GM23338 (cell line): ENCODE measurements at regions not wholly inside any gene's neighbourhood (a gene's known extent, or its start where the extent isn't known, plus 50 kb on each side); places are given as distances from the start of the nearest gene placed in this dataset.

Source experiments
- ATAC-seq: fragments of 200-7000 bp; cut with Tn5 transposase; 3 replicates; pipeline ENCODE4 v1.9.1; 2020
- DNase-seq: peaks from one replicate; pipeline ENCODE4 v3.0.0-alpha.2; 2015; ENCODE audit warnings: low spot score
- H2AFZ ChIP-seq: fragments of 200-600 bp; sonication (generic); 2 replicates; pipeline ENCODE4 v1.8.0; 2016; ENCODE audit warnings: antibody characterized with exemption, mild to moderate bottlenecking, moderate library complexity
- H3F3A ChIP-seq: fragments of 200-600 bp; sonication (generic); replicated peaks from 2 replicates; pipeline ENCODE4 v1.8.0; 2017; ENCODE audit warnings: antibody characterized with exemption, mixed run types, low read depth
- H3K27ac ChIP-seq: fragments of 200-600 bp; sonication (generic); 2 replicates; pipeline ENCODE4 v1.6.1; 2016; ENCODE audit warnings: low read depth
- H3K27me3 ChIP-seq: fragments of 200-600 bp; sonication (generic); 2 replicates; pipeline ENCODE4 v1.8.0; 2016; ENCODE audit warnings: mild to moderate bottlenecking, mixed run types, moderate library complexity; ENCODE audit not compliant: insufficient read depth
- H3K36me3 ChIP-seq: fragments of 200-600 bp; sonication (generic); 2 replicates; pipeline ENCODE4 v1.8.0; 2016; ENCODE audit warnings: mild to moderate bottlenecking; ENCODE audit not compliant: insufficient read depth
- H3K4me1 ChIP-seq: fragments of 200-600 bp; sonication (generic); 2 replicates; pipeline ENCODE4 v1.8.0; 2016; ENCODE audit warnings: mild to moderate bottlenecking, moderate library complexity; ENCODE audit not compliant: insufficient read depth
- H3K4me2 ChIP-seq: fragments of 200-600 bp; sonication (generic); 2 replicates; pipeline ENCODE4 v1.7.1; 2017; ENCODE audit warnings: mixed run types
- H3K4me3 ChIP-seq: fragments of 200-600 bp; sonication (generic); 2 replicates; pipeline ENCODE4 v1.6.1; 2016; ENCODE audit warnings: mixed run types
- H3K79me2 ChIP-seq: fragments of 200-600 bp; sonication (generic); replicated peaks from 2 replicates; pipeline ENCODE4 v1.8.0; 2017; ENCODE audit warnings: mild to moderate bottlenecking; ENCODE audit not compliant: insufficient read depth
- H3K9me2 ChIP-seq: fragments of 200-600 bp; sonication (generic); 2 replicates; pipeline ENCODE4 v1.8.0; 2017; ENCODE audit not compliant: insufficient read depth
- H4K20me1 ChIP-seq: fragments of 200-600 bp; sonication (generic); replicated peaks from 2 replicates; pipeline ENCODE4 v1.8.0; 2017; ENCODE audit warnings: mild to moderate bottlenecking; ENCODE audit not compliant: insufficient read depth
- H3K27ac Mint-ChIP-seq: 2 replicates; pipeline ENCODE4 v1.8.0; 2020; ENCODE audit warnings: inconsistent platforms, mild to moderate bottlenecking, moderate library complexity, mixed read lengths
- H3K27me3 Mint-ChIP-seq: 3 replicates; pipeline ENCODE4 v1.8.0; 2022; ENCODE audit warnings: low read depth, mild to moderate bottlenecking, moderate library complexity, mixed read lengths, inconsistent platforms; ENCODE audit not compliant: insufficient read depth, poor library complexity
- H3K36me3 Mint-ChIP-seq: 3 replicates; pipeline ENCODE4 v1.8.0; 2021; ENCODE audit warnings: low read depth, mild to moderate bottlenecking, inconsistent platforms, moderate library complexity, mixed read lengths
- H3K4me1 Mint-ChIP-seq: 3 replicates; pipeline ENCODE4 v1.8.0; 2020; ENCODE audit warnings: mild to moderate bottlenecking, inconsistent platforms, mixed read lengths
- H3K4me3 Mint-ChIP-seq: 3 replicates; pipeline ENCODE4 v1.8.0; 2021; ENCODE audit warnings: moderate library complexity, mild to moderate bottlenecking, inconsistent platforms, mixed read lengths
- H3K9me3 Mint-ChIP-seq: 3 replicates; pipeline ENCODE4 v1.8.0; 2020; ENCODE audit warnings: moderate library complexity, mild to moderate bottlenecking, inconsistent platforms, mixed read lengths
- CREB1 ChIP-seq: fragments of 250-450 bp; sonication (Bioruptor Pico); IDR thresholded peaks from 2 replicates; pipeline ENCODE4 v1.5.0; 2020; ENCODE audit warnings: low read depth, mild to moderate bottlenecking, moderate library complexity
- EZH2 ChIP-seq: fragments of 200-600 bp; sonication (generic); IDR thresholded peaks from one replicate; pipeline ENCODE4 v1.8.0; 2017; ENCODE audit warnings: antibody characterized with exemption, mild to moderate bottlenecking, low read depth; ENCODE audit not compliant: unreplicated experiment
- EZH2phosphoT487 ChIP-seq: fragments of 200-600 bp; sonication (generic); IDR thresholded peaks from one replicate; pipeline ENCODE4 v1.8.1; 2018; ENCODE audit warnings: antibody characterized with exemption; ENCODE audit not compliant: unreplicated experiment
- JUNB ChIP-seq: IDR thresholded peaks from one replicate; pipeline ENCODE4 v1.6.1; 2016; ENCODE audit warnings: antibody characterized with exemption; ENCODE audit not compliant: unreplicated experiment
- NANOG ChIP-seq: IDR thresholded peaks from 2 replicates; pipeline ENCODE4 v1.6.1; 2016; ENCODE audit warnings: antibody characterized with exemption, borderline replicate concordance
- POLR2AphosphoS5 ChIP-seq: IDR thresholded peaks from 2 replicates; pipeline ENCODE4 v1.6.1; 2016; ENCODE audit warnings: antibody characterized with exemption, low read depth
- STAT1 ChIP-seq: IDR thresholded peaks from one replicate; pipeline ENCODE4 v1.6.1; 2016; ENCODE audit warnings: antibody characterized with exemption; ENCODE audit not compliant: unreplicated experiment
- ZNF114 ChIP-seq: fragments of 250-450 bp; sonication (Bioruptor Pico); IDR thresholded peaks from 2 replicates; pipeline ENCODE4 v1.5.0; 2020; ENCODE audit warnings: mild to moderate bottlenecking, moderate library complexity
- ZNF331 ChIP-seq: fragments of 250-450 bp; sonication (Bioruptor Pico); IDR thresholded peaks from 2 replicates; pipeline ENCODE4 v1.5.0; 2020; ENCODE audit warnings: low read depth, mild to moderate bottlenecking, moderate library complexity
- TF ChIP-seq, protein P1 (sequence below): IDR thresholded peaks from one replicate; pipeline ENCODE4 v1.6.1; 2018; ENCODE audit warnings: antibody characterized with exemption; ENCODE audit not compliant: unreplicated experiment
- TF ChIP-seq, protein P2 (sequence below): IDR thresholded peaks from 2 replicates; pipeline ENCODE4 v1.6.1; 2016; ENCODE audit warnings: antibody characterized with exemption
- TF ChIP-seq, protein P3 (sequence below): fragments of 250-450 bp; sonication (Bioruptor Pico); IDR thresholded peaks from 2 replicates; pipeline ENCODE4 v1.5.0; 2020; ENCODE audit warnings: mild to moderate bottlenecking, moderate library complexity

DNA sequence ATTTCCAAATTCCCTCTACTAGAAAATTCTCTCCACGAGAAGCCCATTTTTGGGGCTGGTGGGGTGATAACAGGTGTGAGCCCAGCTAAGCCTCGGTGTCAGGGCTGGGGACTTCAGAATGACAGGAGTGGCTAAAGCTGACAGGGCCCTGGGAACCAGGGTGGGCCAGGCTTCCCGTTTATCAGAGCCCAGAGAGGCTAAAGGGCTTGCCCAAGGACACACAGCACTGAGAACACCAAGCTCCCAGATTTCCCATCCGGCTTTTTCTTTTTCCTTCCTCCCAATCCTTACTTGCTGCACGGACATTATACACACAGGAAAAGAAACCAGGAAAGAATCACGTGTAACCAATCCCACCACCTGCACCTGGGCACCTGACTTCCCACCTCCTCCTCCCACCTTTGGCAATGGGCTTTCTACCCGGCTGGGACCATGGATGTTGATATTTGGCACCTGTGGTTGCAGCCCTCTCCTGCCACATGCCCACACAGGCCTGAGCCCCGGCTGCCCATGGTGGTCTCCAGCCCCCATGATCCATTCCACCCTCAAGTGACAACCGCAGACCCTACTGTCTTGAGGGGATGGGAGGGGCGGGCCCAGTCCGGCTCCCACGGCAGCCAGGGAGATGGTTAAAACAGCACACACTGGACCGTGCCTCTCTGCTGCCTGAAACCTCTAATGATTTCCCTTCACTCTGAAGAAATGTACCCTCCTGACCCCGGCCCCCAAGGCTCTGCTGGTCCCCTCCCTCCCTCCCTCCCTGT, 78.9 kb downstream of the ENGASE start (continued):
- no peak for TF ChIP-seq EZH2phosphoT487
- TF ChIP-seq NANOG: no peak
- TF ChIP-seq, protein P1, sequence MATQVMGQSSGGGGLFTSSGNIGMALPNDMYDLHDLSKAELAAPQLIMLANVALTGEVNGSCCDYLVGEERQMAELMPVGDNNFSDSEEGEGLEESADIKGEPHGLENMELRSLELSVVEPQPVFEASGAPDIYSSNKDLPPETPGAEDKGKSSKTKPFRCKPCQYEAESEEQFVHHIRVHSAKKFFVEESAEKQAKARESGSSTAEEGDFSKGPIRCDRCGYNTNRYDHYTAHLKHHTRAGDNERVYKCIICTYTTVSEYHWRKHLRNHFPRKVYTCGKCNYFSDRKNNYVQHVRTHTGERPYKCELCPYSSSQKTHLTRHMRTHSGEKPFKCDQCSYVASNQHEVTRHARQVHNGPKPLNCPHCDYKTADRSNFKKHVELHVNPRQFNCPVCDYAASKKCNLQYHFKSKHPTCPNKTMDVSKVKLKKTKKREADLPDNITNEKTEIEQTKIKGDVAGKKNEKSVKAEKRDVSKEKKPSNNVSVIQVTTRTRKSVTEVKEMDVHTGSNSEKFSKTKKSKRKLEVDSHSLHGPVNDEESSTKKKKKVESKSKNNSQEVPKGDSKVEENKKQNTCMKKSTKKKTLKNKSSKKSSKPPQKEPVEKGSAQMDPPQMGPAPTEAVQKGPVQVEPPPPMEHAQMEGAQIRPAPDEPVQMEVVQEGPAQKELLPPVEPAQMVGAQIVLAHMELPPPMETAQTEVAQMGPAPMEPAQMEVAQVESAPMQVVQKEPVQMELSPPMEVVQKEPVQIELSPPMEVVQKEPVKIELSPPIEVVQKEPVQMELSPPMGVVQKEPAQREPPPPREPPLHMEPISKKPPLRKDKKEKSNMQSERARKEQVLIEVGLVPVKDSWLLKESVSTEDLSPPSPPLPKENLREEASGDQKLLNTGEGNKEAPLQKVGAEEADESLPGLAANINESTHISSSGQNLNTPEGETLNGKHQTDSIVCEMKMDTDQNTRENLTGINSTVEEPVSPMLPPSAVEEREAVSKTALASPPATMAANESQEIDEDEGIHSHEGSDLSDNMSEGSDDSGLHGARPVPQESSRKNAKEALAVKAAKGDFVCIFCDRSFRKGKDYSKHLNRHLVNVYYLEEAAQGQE: no peak

DNA sequence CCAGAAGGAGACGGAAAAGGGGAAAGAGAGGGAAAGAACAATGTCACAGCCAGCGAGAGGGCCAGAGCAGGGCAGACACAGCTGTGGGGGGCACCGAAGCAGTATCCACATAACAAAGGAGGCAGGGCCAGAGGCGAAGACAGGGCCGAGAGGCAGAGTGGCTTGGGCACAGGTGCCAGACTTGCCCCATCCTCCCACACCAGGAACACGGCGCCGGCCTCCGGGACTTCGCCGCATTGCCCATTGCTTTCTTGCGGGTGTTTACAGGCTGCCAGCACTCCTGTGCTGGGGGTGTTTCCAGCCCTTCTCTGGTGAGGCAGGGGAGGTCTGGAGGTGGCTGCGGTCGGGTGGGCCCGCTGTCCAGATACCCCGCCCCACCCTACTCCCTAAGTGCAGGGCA, 78.0 kb downstream of the ENGASE start:
- Histone ChIP-seq H3K4me2 (no peak overlapping the region), H3K27me3 (no peaks in the 10 kb centered on the region), H4K20me1 (no peaks in the 10 kb centered on the region), H3K27ac (no peak overlapping the region), H3K4me3 (no peak overlapping the region), H3F3A (no peaks in the 10 kb centered on the region), H3K36me3 (no peaks in the 10 kb centered on the region), H3K9me2 (no peaks in the 10 kb centered on the region), H2AFZ (no peak overlapping the region), H3K4me1 (peaks cover 4% of the 10 kb centered on the region; the same call in 1 of the 2 replicates), H3K79me2 (no peaks in the 10 kb centered on the region)
- Mint-ChIP-seq H3K9me3 (no peaks in the 10 kb centered on the region; the same call in 2 of the 3 replicates), H3K27ac (0 out of 2 replicates have a peak overlapping the region, but pooled peaks have one; percentile 23), H3K36me3 (no peaks in the 10 kb centered on the region), H3K27me3 (peaks cover 12% of the 10 kb centered on the region), H3K4me1 (peaks cover 23% of the 10 kb centered on the region), H3K4me3 (no peak overlapping the region)
- DNase-seq (no peak), ATAC-seq (peak; percentile 66)
- TF ChIP-seq STAT1 (no peak), CREB1 (CRISPR knock-in tag) (no peak), POLR2AphosphoS5 (no peak), JUNB (no peak), NANOG (no peak), ZNF331 (CRISPR knock-in tag) (no peak), EZH2 (no peak), ZNF114 (CRISPR knock-in tag) (no peak), EZH2phosphoT487 (no peak)
- TF ChIP-seq, protein P2, sequence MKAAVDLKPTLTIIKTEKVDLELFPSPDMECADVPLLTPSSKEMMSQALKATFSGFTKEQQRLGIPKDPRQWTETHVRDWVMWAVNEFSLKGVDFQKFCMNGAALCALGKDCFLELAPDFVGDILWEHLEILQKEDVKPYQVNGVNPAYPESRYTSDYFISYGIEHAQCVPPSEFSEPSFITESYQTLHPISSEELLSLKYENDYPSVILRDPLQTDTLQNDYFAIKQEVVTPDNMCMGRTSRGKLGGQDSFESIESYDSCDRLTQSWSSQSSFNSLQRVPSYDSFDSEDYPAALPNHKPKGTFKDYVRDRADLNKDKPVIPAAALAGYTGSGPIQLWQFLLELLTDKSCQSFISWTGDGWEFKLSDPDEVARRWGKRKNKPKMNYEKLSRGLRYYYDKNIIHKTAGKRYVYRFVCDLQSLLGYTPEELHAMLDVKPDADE: no peak
- TF ChIP-seq, protein P3, sequence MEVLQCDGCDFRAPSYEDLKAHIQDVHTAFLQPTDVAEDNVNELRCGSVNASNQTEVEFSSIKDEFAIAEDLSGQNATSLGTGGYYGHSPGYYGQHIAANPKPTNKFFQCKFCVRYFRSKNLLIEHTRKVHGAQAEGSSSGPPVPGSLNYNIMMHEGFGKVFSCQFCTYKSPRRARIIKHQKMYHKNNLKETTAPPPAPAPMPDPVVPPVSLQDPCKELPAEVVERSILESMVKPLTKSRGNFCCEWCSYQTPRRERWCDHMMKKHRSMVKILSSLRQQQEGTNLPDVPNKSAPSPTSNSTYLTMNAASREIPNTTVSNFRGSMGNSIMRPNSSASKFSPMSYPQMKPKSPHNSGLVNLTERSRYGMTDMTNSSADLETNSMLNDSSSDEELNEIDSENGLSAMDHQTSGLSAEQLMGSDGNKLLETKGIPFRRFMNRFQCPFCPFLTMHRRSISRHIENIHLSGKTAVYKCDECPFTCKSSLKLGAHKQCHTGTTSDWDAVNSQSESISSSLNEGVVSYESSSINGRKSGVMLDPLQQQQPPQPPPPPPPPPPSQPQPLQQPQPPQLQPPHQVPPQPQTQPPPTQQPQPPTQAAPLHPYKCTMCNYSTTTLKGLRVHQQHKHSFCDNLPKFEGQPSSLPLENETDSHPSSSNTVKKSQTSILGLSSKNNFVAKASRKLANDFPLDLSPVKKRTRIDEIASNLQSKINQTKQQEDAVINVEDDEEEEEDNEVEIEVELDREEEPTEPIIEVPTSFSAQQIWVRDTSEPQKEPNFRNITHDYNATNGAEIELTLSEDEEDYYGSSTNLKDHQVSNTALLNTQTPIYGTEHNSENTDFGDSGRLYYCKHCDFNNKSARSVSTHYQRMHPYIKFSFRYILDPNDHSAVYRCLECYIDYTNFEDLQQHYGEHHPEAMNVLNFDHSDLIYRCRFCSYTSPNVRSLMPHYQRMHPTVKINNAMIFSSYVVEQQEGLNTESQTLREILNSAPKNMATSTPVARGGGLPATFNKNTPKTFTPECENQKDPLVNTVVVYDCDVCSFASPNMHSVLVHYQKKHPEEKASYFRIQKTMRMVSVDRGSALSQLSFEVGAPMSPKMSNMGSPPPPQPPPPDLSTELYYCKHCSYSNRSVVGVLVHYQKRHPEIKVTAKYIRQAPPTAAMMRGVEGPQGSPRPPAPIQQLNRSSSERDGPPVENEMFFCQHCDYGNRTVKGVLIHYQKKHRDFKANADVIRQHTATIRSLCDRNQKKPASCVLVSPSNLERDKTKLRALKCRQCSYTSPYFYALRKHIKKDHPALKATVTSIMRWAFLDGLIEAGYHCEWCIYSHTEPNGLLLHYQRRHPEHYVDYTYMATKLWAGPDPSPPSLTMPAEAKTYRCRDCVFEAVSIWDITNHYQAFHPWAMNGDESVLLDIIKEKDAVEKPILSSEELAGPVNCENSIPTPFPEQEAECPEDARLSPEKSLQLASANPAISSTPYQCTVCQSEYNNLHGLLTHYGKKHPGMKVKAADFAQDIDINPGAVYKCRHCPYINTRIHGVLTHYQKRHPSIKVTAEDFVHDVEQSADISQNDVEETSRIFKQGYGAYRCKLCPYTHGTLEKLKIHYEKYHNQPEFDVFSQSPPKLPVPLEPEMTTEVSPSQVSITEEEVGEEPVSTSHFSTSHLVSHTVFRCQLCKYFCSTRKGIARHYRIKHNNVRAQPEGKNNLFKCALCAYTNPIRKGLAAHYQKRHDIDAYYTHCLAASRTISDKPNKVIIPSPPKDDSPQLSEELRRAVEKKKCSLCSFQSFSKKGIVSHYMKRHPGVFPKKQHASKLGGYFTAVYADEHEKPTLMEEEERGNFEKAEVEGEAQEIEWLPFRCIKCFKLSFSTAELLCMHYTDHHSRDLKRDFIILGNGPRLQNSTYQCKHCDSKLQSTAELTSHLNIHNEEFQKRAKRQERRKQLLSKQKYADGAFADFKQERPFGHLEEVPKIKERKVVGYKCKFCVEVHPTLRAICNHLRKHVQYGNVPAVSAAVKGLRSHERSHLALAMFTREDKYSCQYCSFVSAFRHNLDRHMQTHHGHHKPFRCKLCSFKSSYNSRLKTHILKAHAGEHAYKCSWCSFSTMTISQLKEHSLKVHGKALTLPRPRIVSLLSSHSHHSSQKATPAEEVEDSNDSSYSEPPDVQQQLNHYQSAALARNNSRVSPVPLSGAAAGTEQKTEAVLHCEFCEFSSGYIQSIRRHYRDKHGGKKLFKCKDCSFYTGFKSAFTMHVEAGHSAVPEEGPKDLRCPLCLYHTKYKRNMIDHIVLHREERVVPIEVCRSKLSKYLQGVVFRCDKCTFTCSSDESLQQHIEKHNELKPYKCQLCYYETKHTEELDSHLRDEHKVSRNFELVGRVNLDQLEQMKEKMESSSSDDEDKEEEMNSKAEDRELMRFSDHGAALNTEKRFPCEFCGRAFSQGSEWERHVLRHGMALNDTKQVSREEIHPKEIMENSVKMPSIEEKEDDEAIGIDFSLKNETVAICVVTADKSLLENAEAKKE (CRISPR knock-in tag): no peak
